ENCODE measurements at regions not wholly inside any gene's neighbourhood (a gene's known extent, or its start where the extent isn't known, plus 50 kb on each side); places are given as distances from the start of the nearest gene placed in this dataset.

DNA sequence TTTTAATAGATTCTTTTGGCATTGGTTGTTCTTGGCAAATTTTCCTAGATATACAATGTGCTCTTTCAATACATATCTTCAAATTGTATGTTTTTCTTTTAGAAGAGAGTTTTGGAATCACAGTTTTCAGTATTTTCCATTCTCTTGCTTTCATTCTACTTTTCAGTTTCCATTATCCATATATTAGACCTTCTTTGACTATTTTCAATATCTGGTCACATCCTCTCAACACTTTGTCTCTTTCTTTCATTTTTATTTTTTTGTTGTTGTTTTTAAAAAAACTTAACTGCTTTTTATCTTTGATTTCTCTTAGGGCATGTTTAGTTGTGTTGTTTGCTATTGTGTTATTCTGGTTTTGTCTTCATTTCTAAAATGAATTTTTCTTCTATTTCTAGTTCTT is 59.9 kb upstream of the CLMN start:
- no peak for DNase-seq
- Histone ChIP-seq H3K27me3 (no peaks in the 10 kb centered on the region), H3K4me3 (no peak overlapping the region), H3K9me3 (no peaks in the 10 kb centered on the region), H3K36me3 (no peaks in the 10 kb centered on the region)

DNA sequence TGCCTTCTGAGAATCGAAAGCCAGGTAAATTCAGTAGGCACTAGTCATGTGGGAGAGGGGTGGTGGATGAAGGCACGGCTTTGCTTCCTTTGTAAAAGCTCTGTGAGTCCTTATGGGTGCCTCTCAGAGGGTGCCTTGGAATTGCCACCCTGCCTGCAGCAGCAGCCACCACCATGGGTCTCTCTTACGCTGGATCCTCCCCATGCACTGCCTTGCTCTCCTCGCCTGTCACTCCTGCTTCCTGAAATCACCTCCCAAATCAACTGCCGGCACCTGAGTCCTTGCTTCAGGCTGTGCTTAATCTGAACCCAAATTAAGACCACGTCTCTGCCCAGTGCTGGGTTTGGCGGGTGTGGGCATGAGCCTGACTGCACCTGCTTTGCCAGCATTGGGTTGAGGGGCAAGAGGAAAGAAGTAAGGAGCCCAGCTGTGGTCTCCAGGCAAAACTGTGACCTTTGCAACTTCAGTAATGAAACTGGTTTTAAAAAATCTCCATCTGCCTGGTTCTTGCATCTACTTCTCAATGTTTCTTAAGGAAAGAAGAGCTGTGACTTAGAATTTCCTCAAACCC is 55.9 kb upstream of the CLMN start:
- Histone ChIP-seq H3K4me3 (no peak overlapping the region), H3K36me3 (no peaks in the 10 kb centered on the region), H3K27me3 (no peaks in the 10 kb centered on the region), H3K9me3 (no peaks in the 10 kb centered on the region)
- DNase-seq, result no peak

DNA sequence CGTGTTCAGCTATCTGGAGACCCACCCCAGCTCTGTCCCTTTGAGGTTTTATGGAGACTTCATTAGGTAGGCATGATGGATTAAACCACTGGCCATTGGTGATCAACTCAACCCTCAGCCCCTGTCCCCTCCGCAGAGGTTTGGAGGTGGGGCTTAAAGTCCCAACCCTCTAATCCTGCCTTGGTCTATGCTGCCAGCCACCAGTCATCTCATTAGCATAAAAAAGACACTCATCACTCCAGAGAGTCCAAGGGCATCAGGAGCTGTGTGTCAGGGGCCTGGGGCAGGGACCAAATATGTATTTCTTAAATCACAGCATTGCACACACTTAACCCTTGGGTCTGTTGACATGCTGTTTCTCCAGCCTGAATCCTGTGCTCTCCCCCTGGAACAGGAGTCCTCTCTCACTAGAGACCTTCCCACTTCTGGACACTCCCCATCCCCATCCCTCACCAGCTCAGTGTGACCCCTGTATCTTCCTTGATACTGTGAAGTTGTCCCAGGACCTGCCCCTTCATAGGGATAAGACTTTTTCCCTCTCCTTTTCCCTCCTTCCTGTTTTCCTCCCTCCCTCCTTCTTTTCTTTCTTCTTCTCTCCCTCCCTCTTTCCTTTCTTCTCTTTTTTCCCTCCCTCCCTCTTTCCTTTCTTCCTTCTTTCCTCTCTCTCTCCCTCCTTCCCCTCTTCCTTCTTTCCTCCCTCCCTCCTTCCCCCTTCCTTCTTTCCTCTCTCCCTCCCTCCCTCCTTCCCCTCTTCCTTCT is 54.7 kb upstream of the CLMN start:
- no peaks in the 10 kb centered on the region for H3K27me3 ChIP-seq
- no peaks in the 10 kb centered on the region for H3K9me3 ChIP-seq
- no peak overlapping the region for H3K4me3 ChIP-seq
- H3K36me3 ChIP-seq, result no peaks in the 10 kb centered on the region
- no peak for DNase-seq

DNA sequence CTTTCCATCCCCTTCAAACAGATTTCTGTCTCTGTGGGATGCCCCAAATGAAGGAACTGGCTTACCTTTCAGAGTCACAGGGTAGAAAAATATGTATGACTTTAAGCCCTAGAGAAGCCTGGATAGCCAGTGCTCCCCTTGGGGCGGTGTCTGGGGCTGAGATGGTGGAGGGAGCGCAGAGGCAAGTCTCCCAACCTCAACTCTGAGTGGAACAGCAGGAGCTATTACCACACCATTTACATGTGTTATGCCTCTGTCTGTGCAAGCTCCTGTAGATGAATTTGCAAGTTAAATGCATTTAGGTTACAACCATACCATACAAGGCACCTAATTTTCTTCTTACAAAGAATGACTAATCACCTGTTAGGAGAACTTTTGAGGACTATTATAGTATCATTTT is 50.4 kb upstream of the CLMN start:
- H3K36me3 ChIP-seq, result no peaks in the 10 kb centered on the region
- no peak overlapping the region for H3K4me3 ChIP-seq
- DNase-seq, result no peak
- no peaks in the 10 kb centered on the region for H3K27me3 ChIP-seq
- no peaks in the 10 kb centered on the region for H3K9me3 ChIP-seq

All from MG63 (cell line).